ENCODE measurements at regions not wholly inside any gene's neighbourhood (a gene's known extent, or its start where the extent isn't known, plus 50 kb on each side); places are given as distances from the start of the nearest gene placed in this dataset.
"Not testable (repeated sequence)": the region's sequence is repeated elsewhere in the genome, so short reads cannot be mapped to it uniquely, and the experiment has no call there.

GRCh38 chr9:67112148-67112547, 119.8 kb upstream of the SPATA31A3 start:
- not testable (repeated sequence) for DNase-seq

DNA sequence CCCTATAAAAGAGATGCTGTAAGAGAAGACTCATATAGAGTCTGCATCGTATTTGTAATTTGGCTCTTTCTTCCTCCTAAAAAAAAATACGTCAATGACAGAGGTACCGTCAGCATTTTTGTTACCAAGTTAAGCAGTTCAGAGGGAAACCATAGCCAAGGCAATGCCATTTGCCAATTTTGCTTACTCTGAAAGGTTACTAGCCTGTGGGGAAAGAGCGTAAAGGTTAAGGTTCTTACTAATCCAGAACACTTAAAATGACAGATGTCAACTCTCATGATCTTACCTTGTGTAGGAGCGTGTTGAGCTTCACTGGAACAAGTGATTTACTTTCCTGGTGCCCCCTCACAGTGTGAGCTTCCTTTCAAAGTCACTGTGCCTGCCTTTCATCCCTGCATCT, 119.4 kb upstream of the SPATA31A3 start:
- DNase-seq, result not testable (repeated sequence)

- DNase-seq, result not testable (repeated sequence)
These were observed 117.5 kb upstream of the SPATA31A3 start for GRCh38 chr9:67109859-67110258.

- not testable (repeated sequence) for DNase-seq
These were observed 114.3 kb upstream of the SPATA31A3 start for GRCh38 chr9:67106659-67107058.

- DNase-seq, result not testable (repeated sequence)
These were observed 110.3 kb upstream of the SPATA31A3 start for GRCh38 chr9:67102506-67103276.

DNA sequence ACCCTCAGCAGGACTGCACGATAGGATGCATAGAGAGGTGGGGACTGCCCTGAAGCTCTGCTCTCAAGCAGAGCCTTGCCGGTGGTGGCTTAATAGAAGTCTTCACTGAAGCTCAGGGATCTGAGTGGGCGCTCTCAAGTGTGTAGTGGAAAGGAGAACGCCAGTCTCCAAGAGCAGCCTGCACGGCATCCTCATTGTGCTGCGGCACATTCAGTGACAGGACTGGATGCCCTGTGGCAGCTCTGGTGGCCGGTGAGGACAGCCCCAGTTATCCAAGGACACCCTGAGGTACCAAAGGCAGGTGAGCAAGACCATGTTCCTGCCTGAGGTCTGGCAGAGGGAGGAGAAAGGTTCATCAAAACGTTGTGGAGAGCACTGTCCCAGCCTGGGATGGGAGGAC, 98.8 kb upstream of the SPATA31A3 start:
- DNase-seq, result not testable (repeated sequence)

DNA sequence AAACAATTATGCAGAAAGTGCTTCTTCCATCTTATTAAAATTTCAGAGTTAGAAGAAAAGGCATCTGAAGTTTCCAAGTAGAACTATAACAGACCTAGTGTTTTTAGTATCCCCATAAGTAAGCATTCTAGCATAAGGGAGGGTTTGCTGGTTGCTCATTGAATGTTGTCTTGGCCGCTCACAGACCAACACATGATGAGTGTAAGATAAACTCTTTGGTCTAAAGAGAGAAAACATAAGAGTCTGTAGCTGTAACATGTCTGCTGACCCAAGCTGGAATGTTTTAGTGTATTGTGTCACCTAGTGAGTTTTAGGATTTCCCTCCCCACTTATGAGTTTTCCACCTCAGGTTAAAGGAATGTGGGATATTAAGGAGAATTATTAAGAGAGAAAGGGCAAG, 94.5 kb upstream of the SPATA31A3 start:
- not testable (repeated sequence) for DNase-seq

GRCh38 chr9:67066140-67066539, 73.8 kb upstream of the SPATA31A3 start:
- DNase-seq, result not testable (repeated sequence)

DNA sequence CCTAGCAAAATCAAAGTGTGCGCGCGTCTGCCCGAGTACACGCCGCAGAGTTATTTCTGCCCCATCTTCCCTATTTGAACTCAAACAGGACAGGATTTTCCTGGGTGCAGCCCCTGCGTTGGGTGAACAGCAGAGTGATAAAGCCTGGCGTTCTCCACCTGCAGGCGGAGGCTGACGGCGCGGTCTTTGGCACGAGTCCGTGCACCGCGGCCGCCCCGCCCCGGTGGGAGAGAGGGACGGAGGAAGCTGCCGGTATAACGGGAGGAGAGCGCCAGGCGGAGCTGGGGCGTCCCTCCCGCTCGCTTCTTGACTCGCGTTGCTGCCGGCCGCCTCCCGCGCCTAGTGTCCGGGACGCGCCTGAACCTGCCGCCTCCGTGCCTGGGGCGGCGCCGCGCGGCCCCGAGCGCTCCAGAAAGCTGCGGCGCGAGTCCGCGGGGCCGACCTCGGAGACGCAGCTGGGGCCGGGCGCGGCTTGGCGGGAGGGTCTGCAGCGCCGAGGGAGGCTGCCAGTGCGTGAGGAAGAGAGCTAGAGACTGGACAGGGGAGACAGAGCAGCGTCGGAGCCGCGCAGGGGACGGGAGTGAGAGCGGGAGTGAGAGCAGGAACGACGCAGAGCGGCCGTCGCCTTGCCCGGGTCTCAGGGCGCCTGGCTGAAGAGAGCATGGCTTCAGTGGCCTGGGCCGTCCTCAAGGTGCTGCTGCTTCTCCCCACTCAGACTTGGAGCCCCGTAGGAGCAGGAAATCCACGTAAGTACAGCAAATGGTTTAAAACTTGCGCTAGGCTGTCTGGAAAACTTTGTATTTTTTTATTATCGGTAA, 66.8 kb upstream of the SPATA31A3 start:
- peak; percentile 10 for DNase-seq
